Upper lobe of left lung (tissue), 6 donors: ENCODE measurements at regions not wholly inside any gene's neighbourhood (a gene's known extent, or its start where the extent isn't known, plus 50 kb on each side); places are given as distances from the start of the nearest gene placed in this dataset.

Source experiments
- ATAC-seq, 2 donors: fragments of 200-7000 bp; cut with Tn5 transposase; one replicate each; pipeline ENCODE4 v1.9.1; 2022; ENCODE audit warnings: mild to moderate bottlenecking in 2 of 2, moderate library complexity in 2 of 2; ENCODE audit not compliant: low FRiP score in 2 of 2
- DNase-seq, 2 donors: peaks; one replicate each; pipeline ENCODE4 v3.0.0-alpha.2; 2019 to 2020
- H3K27ac ChIP-seq, 4 donors: fragments of 200-600 bp; sonication (generic); one replicate each; pipeline ENCODE4 v1.5.1; 2016 to 2019
- H3K27me3 ChIP-seq, 4 donors: fragments of 200-600 bp; sonication (generic); one replicate each; pipeline ENCODE4 v1.5.1; 2017 to 2019
- H3K36me3 ChIP-seq, 4 donors: fragments of 200-600 bp; sonication (generic); one replicate each; pipeline ENCODE4 v1.5.1; 2016 to 2019
- H3K4me1 ChIP-seq, 4 donors: fragments of 200-600 bp; sonication (generic); one replicate each; pipeline ENCODE4 v1.5.1; 2018 to 2019
- H3K4me3 ChIP-seq, 4 donors: fragments of 200-600 bp; sonication (generic); one replicate each; pipeline ENCODE4 v1.5.1; 2017 to 2019; ENCODE audit warnings: mild to moderate bottlenecking in 2 of 4, moderate library complexity in 1 of 4
- H3K9me3 ChIP-seq, 4 donors: fragments of 200-600 bp; sonication (generic); one replicate each; pipeline ENCODE4 v1.5.1; 2018 to 2019
- EP300 ChIP-seq, 4 donors: sonication (generic); formaldehyde crosslinking; IDR thresholded peaks; one replicate each; pipeline ENCODE4 v1.5.1; 2017; ENCODE audit warnings: antibody characterized with exemption in 4 of 4, control low read depth in 2 of 4
- POLR2A ChIP-seq, 4 donors: fragments of 450-650 bp; IDR thresholded peaks; one replicate each; pipeline ENCODE4 v1.5.1; 2016 to 2017; ENCODE audit warnings: antibody characterized with exemption in 4 of 4, mild to moderate bottlenecking in 2 of 4
- POLR2AphosphoS5 ChIP-seq, 2 donors: sonication (generic); formaldehyde crosslinking; IDR thresholded peaks; one replicate each; pipeline ENCODE4 v1.5.1; 2017; ENCODE audit warnings: antibody characterized with exemption in 2 of 2
- WGBS, 2 donors: methylation state at CpG; one replicate each; pipeline ENCODE4 v1.1.5; 2017 to 2018; 5-methylcytosine and 5-hydroxymethylcytosine counted together
- TF ChIP-seq, protein P1 (sequence below), 6 experiments: fragments of 450-650 bp in 4 of 6; fragments of 200-600 bp in 2 of 6; sonication (generic) in 2 of 6; IDR thresholded peaks; one replicate each; pipeline ENCODE4 v1.5.1; 2016 to 2019; ENCODE audit warnings: antibody characterized with exemption in 6 of 6
- donor health status: DM: no; HTN: no; CAD: no; lungs with moderate emphysema.
- donor health status: DM: no; HTN: yes; CAD: no; lungs with severe emphysema.

- Histone ChIP-seq H3K27ac (no peak overlapping the region), H3K4me3 (no peak overlapping the region), H3K36me3 (no peaks in the 10 kb centered on the region), H3K9me3 (no peaks in the 10 kb centered on the region), H3K27me3 (no peaks in the 10 kb centered on the region), H3K4me1 (no peaks in the 10 kb centered on the region)
- 76 to 92% methylated on average over 3 of the region's 3 CpGs for WGBS, 2 donors
- ATAC-seq (no peak), DNase-seq (no peak)
- no peak for TF ChIP-seq EP300 (IDR thresholded peaks at IDR 0.05)
- no peak for TF ChIP-seq POLR2AphosphoS5 (IDR thresholded peaks at IDR 0.05)
- TF ChIP-seq POLR2A (IDR thresholded peaks at IDR 0.05): no peak
- TF ChIP-seq, protein P1, sequence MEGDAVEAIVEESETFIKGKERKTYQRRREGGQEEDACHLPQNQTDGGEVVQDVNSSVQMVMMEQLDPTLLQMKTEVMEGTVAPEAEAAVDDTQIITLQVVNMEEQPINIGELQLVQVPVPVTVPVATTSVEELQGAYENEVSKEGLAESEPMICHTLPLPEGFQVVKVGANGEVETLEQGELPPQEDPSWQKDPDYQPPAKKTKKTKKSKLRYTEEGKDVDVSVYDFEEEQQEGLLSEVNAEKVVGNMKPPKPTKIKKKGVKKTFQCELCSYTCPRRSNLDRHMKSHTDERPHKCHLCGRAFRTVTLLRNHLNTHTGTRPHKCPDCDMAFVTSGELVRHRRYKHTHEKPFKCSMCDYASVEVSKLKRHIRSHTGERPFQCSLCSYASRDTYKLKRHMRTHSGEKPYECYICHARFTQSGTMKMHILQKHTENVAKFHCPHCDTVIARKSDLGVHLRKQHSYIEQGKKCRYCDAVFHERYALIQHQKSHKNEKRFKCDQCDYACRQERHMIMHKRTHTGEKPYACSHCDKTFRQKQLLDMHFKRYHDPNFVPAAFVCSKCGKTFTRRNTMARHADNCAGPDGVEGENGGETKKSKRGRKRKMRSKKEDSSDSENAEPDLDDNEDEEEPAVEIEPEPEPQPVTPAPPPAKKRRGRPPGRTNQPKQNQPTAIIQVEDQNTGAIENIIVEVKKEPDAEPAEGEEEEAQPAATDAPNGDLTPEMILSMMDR (IDR thresholded peaks at IDR 0.05): no peak
Observed at GRCh38 chr16:9480503-9480902, 389.1 kb downstream of the HAPSTR1 start.

GRCh38 chr16:9481747-9482730 lies 390.6 kb downstream of the HAPSTR1 start:
- H3K27me3 ChIP-seq: no peaks in the 10 kb centered on the region
- H3K36me3 ChIP-seq: no peaks in the 10 kb centered on the region
- ATAC-seq: no peak
- H3K9me3 ChIP-seq: no peaks in the 10 kb centered on the region
- 79 to 80% methylated on average over 18 of the region's 18 CpGs for WGBS, 2 donors
- no peak overlapping the region for H3K4me3 ChIP-seq
- TF ChIP-seq POLR2AphosphoS5 (IDR thresholded peaks at IDR 0.05): no peak
- TF ChIP-seq, protein P1 (IDR thresholded peaks at IDR 0.05): no peak
- no peak for TF ChIP-seq POLR2A (IDR thresholded peaks at IDR 0.05)
- TF ChIP-seq EP300 (IDR thresholded peaks at IDR 0.05): no peak
- no peaks in the 10 kb centered on the region for H3K4me1 ChIP-seq
- DNase-seq: no peak
- H3K27ac ChIP-seq: no peak overlapping the region

GRCh38 chr16:9484426-9484825 lies 393.0 kb downstream of the HAPSTR1 start:
- Histone ChIP-seq H3K36me3 (no peaks in the 10 kb centered on the region), H3K27me3 (no peaks in the 10 kb centered on the region), H3K27ac (no peak overlapping the region), H3K4me1 (no peaks in the 10 kb centered on the region), H3K4me3 (no peak overlapping the region), H3K9me3 (peaks cover 0 to 2% (median 0%) of the 10 kb centered on the region in 4 donors)
- ATAC-seq (no peak), DNase-seq (no peak)
- TF ChIP-seq EP300 (IDR thresholded peaks at IDR 0.05): no peak
- TF ChIP-seq, protein P1 (IDR thresholded peaks at IDR 0.05): no peak
- no peak for TF ChIP-seq POLR2A (IDR thresholded peaks at IDR 0.05)
- 66 to 78% methylated on average over 3 of the region's 3 CpGs for WGBS, 2 donors

- H3K4me1 ChIP-seq: no peaks in the 10 kb centered on the region
- no peak overlapping the region for H3K27ac ChIP-seq
- no peaks in the 10 kb centered on the region for H3K36me3 ChIP-seq
- H3K4me3 ChIP-seq: no peak overlapping the region
- WGBS, 2 donors: 53 to 60% methylated on average over 5 of the region's 5 CpGs
- no peaks in the 10 kb centered on the region for H3K27me3 ChIP-seq
- peaks cover 0 to 2% (median 0%) of the 10 kb centered on the region in 4 donors for H3K9me3 ChIP-seq
- DNase-seq (no peak), ATAC-seq (no peak)
- TF ChIP-seq, protein P1 (IDR thresholded peaks at IDR 0.05): no peak
- TF ChIP-seq EP300 (IDR thresholded peaks at IDR 0.05) (no peak), POLR2AphosphoS5 (IDR thresholded peaks at IDR 0.05) (no peak), POLR2A (IDR thresholded peaks at IDR 0.05) (no peak)
Observed at GRCh38 chr16:9484881-9485280, 393.4 kb downstream of the HAPSTR1 start.
